Fibroblast of pulmonary artery (primary cell): ENCODE measurements at regions not wholly inside any gene's neighbourhood (a gene's known extent, or its start where the extent isn't known, plus 50 kb on each side); places are given as distances from the start of the nearest gene placed in this dataset.

Experiments
- DNase-seq: peaks from one replicate; pipeline ENCODE4 v3.0.0-alpha.2; 2010; ENCODE audit warnings: low read depth
- H3K4me3 ChIP-seq: replicated peaks from 2 replicates; pipeline ENCODE4 v1.5.1; 2011; ENCODE audit warnings: low read depth, mild to moderate bottlenecking, control low read depth, low read length, moderate library complexity
- CTCF ChIP-seq: IDR thresholded peaks from 2 replicates; pipeline ENCODE4 v1.5.1; 2011; ENCODE audit warnings: mild to moderate bottlenecking, control low read depth, low read length, inconsistent platforms; ENCODE audit errors: missing control alignments

- no peak for TF ChIP-seq CTCF
- no peak overlapping the region for H3K4me3 ChIP-seq
- no peak for DNase-seq
These were observed 172.1 kb downstream of the ETNK1 start for GRCh38 chr12:22796941-22797630.

- no peak for DNase-seq
- no peak overlapping the region for H3K4me3 ChIP-seq
- no peak for TF ChIP-seq CTCF
These were observed 172.7 kb downstream of the ETNK1 start for GRCh38 chr12:22797701-22798100.

GRCh38 chr12:22798116-22798515 lies 173.1 kb downstream of the ETNK1 start:
- TF ChIP-seq CTCF: no peak

GRCh38 chr12:22799503-22799902 lies 174.5 kb downstream of the ETNK1 start:
- H3K4me3 ChIP-seq: no peak overlapping the region
- no peak for TF ChIP-seq CTCF
- DNase-seq: no peak

More at GRCh38 chr12:22798116-22798515, 173.1 kb downstream of the ETNK1 start:
- DNase-seq: no peak
- no peak overlapping the region for H3K4me3 ChIP-seq

- DNase-seq: no peak
- TF ChIP-seq CTCF: no peak
These were observed 175.4 kb downstream of the ETNK1 start for GRCh38 chr12:22800332-22800731.

GRCh38 chr12:22802883-22803630 lies 178.1 kb downstream of the ETNK1 start:
- no peak overlapping the region for H3K4me3 ChIP-seq
- no peak for TF ChIP-seq CTCF
- DNase-seq: no peak

More at GRCh38 chr12:22800332-22800731, 175.4 kb downstream of the ETNK1 start:
- H3K4me3 ChIP-seq: no peak overlapping the region

- no peak for TF ChIP-seq CTCF
- H3K4me3 ChIP-seq: no peak overlapping the region
- DNase-seq: no peak
These were observed 178.8 kb downstream of the ETNK1 start for GRCh38 chr12:22803725-22804124.
